GM23338 (cell line): ENCODE measurements at regions not wholly inside any gene's neighbourhood (a gene's known extent, or its start where the extent isn't known, plus 50 kb on each side); places are given as distances from the start of the nearest gene placed in this dataset.

Experiments
- ATAC-seq: fragments of 200-7000 bp; cut with Tn5 transposase; 3 replicates; pipeline ENCODE4 v1.9.1; 2020
- DNase-seq: peaks from one replicate; pipeline ENCODE4 v3.0.0-alpha.2; 2015; ENCODE audit warnings: low spot score
- H2AFZ ChIP-seq: fragments of 200-600 bp; sonication (generic); 2 replicates; pipeline ENCODE4 v1.8.0; 2016; ENCODE audit warnings: antibody characterized with exemption, mild to moderate bottlenecking, moderate library complexity
- H3F3A ChIP-seq: fragments of 200-600 bp; sonication (generic); replicated peaks from 2 replicates; pipeline ENCODE4 v1.8.0; 2017; ENCODE audit warnings: antibody characterized with exemption, mixed run types, low read depth
- H3K27ac ChIP-seq: fragments of 200-600 bp; sonication (generic); 2 replicates; pipeline ENCODE4 v1.6.1; 2016; ENCODE audit warnings: low read depth
- H3K27me3 ChIP-seq: fragments of 200-600 bp; sonication (generic); 2 replicates; pipeline ENCODE4 v1.8.0; 2016; ENCODE audit warnings: mild to moderate bottlenecking, mixed run types, moderate library complexity; ENCODE audit not compliant: insufficient read depth
- H3K36me3 ChIP-seq: fragments of 200-600 bp; sonication (generic); 2 replicates; pipeline ENCODE4 v1.8.0; 2016; ENCODE audit warnings: mild to moderate bottlenecking; ENCODE audit not compliant: insufficient read depth
- H3K4me1 ChIP-seq: fragments of 200-600 bp; sonication (generic); 2 replicates; pipeline ENCODE4 v1.8.0; 2016; ENCODE audit warnings: mild to moderate bottlenecking, moderate library complexity; ENCODE audit not compliant: insufficient read depth
- H3K4me2 ChIP-seq: fragments of 200-600 bp; sonication (generic); 2 replicates; pipeline ENCODE4 v1.7.1; 2017; ENCODE audit warnings: mixed run types
- H3K4me3 ChIP-seq: fragments of 200-600 bp; sonication (generic); 2 replicates; pipeline ENCODE4 v1.6.1; 2016; ENCODE audit warnings: mixed run types
- H3K79me2 ChIP-seq: fragments of 200-600 bp; sonication (generic); replicated peaks from 2 replicates; pipeline ENCODE4 v1.8.0; 2017; ENCODE audit warnings: mild to moderate bottlenecking; ENCODE audit not compliant: insufficient read depth
- H3K9me2 ChIP-seq: fragments of 200-600 bp; sonication (generic); 2 replicates; pipeline ENCODE4 v1.8.0; 2017; ENCODE audit not compliant: insufficient read depth
- H4K20me1 ChIP-seq: fragments of 200-600 bp; sonication (generic); replicated peaks from 2 replicates; pipeline ENCODE4 v1.8.0; 2017; ENCODE audit warnings: mild to moderate bottlenecking; ENCODE audit not compliant: insufficient read depth
- H3K27ac Mint-ChIP-seq: 2 replicates; pipeline ENCODE4 v1.8.0; 2020; ENCODE audit warnings: inconsistent platforms, mild to moderate bottlenecking, moderate library complexity, mixed read lengths
- H3K27me3 Mint-ChIP-seq: 3 replicates; pipeline ENCODE4 v1.8.0; 2022; ENCODE audit warnings: low read depth, mild to moderate bottlenecking, moderate library complexity, mixed read lengths, inconsistent platforms; ENCODE audit not compliant: insufficient read depth, poor library complexity
- H3K36me3 Mint-ChIP-seq: 3 replicates; pipeline ENCODE4 v1.8.0; 2021; ENCODE audit warnings: low read depth, mild to moderate bottlenecking, inconsistent platforms, moderate library complexity, mixed read lengths
- H3K4me1 Mint-ChIP-seq: 3 replicates; pipeline ENCODE4 v1.8.0; 2020; ENCODE audit warnings: mild to moderate bottlenecking, inconsistent platforms, mixed read lengths
- H3K4me3 Mint-ChIP-seq: 3 replicates; pipeline ENCODE4 v1.8.0; 2021; ENCODE audit warnings: moderate library complexity, mild to moderate bottlenecking, inconsistent platforms, mixed read lengths
- H3K9me3 Mint-ChIP-seq: 3 replicates; pipeline ENCODE4 v1.8.0; 2020; ENCODE audit warnings: moderate library complexity, mild to moderate bottlenecking, inconsistent platforms, mixed read lengths
- CREB1 ChIP-seq: fragments of 250-450 bp; sonication (Bioruptor Pico); IDR thresholded peaks from 2 replicates; pipeline ENCODE4 v1.5.0; 2020; ENCODE audit warnings: low read depth, mild to moderate bottlenecking, moderate library complexity
- EZH2 ChIP-seq: fragments of 200-600 bp; sonication (generic); IDR thresholded peaks from one replicate; pipeline ENCODE4 v1.8.0; 2017; ENCODE audit warnings: antibody characterized with exemption, mild to moderate bottlenecking, low read depth; ENCODE audit not compliant: unreplicated experiment
- EZH2phosphoT487 ChIP-seq: fragments of 200-600 bp; sonication (generic); IDR thresholded peaks from one replicate; pipeline ENCODE4 v1.8.1; 2018; ENCODE audit warnings: antibody characterized with exemption; ENCODE audit not compliant: unreplicated experiment
- JUNB ChIP-seq: IDR thresholded peaks from one replicate; pipeline ENCODE4 v1.6.1; 2016; ENCODE audit warnings: antibody characterized with exemption; ENCODE audit not compliant: unreplicated experiment
- NANOG ChIP-seq: IDR thresholded peaks from 2 replicates; pipeline ENCODE4 v1.6.1; 2016; ENCODE audit warnings: antibody characterized with exemption, borderline replicate concordance
- POLR2AphosphoS5 ChIP-seq: IDR thresholded peaks from 2 replicates; pipeline ENCODE4 v1.6.1; 2016; ENCODE audit warnings: antibody characterized with exemption, low read depth
- STAT1 ChIP-seq: IDR thresholded peaks from one replicate; pipeline ENCODE4 v1.6.1; 2016; ENCODE audit warnings: antibody characterized with exemption; ENCODE audit not compliant: unreplicated experiment
- ZNF114 ChIP-seq: fragments of 250-450 bp; sonication (Bioruptor Pico); IDR thresholded peaks from 2 replicates; pipeline ENCODE4 v1.5.0; 2020; ENCODE audit warnings: mild to moderate bottlenecking, moderate library complexity
- ZNF331 ChIP-seq: fragments of 250-450 bp; sonication (Bioruptor Pico); IDR thresholded peaks from 2 replicates; pipeline ENCODE4 v1.5.0; 2020; ENCODE audit warnings: low read depth, mild to moderate bottlenecking, moderate library complexity
- TF ChIP-seq, protein P1 (sequence below): IDR thresholded peaks from one replicate; pipeline ENCODE4 v1.6.1; 2018; ENCODE audit warnings: antibody characterized with exemption; ENCODE audit not compliant: unreplicated experiment
- TF ChIP-seq, protein P2 (sequence below), 2 experiments: fragments of 200-600 bp in 1 of 2; sonication (generic) in 1 of 2; conservative IDR thresholded peaks; 2 replicates each; pipeline versions ENCODE4 v1.5.1 to v1.6.1; 2016 to 2017; ENCODE audit warnings: antibody characterized with exemption in 2 of 2, low read depth in 2 of 2, mild to moderate bottlenecking in 2 of 2, moderate library complexity in 1 of 2
- TF ChIP-seq, protein P3 (sequence below): fragments of 250-450 bp; sonication (Bioruptor Pico); IDR thresholded peaks from 2 replicates; pipeline ENCODE4 v1.5.0; 2020; ENCODE audit warnings: mild to moderate bottlenecking, moderate library complexity

DNA sequence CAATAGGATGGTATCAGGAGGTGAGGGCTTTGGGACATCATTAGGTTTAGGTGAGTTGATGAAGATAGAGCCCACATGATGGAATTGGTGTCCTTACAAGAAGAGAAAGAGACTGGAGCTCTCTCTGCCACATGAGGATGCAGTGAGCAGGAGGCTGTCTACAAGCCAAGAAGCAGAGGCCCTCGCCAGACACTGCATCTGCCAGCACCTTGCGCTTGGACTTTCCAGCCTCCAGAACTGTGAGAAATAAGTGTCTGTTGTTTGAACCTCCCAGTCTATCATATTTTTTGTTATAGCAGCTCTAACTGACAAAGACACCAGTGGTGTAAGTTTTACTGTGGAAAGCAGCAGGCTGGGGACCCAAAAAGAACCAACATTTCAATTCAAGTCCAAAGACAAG, 571.1 kb upstream of the ID2 start:
- H3K4me3 Mint-ChIP-seq = no peak overlapping the region
- no peaks in the 10 kb centered on the region for H3F3A ChIP-seq
- DNase-seq = no peak
- peaks cover 15% of the 10 kb centered on the region for H3K9me3 Mint-ChIP-seq
- peaks cover 15% of the 10 kb centered on the region; the same call in 1 of the 2 replicates for H3K4me1 ChIP-seq
- H3K79me2 ChIP-seq = no peaks in the 10 kb centered on the region
- H3K27me3 ChIP-seq = no peaks in the 10 kb centered on the region
- H3K27ac Mint-ChIP-seq = no peak overlapping the region
- no peak for ATAC-seq
- H3K4me2 ChIP-seq = no peak overlapping the region
- H3K36me3 Mint-ChIP-seq = peaks cover 12% of the 10 kb centered on the region
- peaks cover 14% of the 10 kb centered on the region for H3K4me1 Mint-ChIP-seq
- H3K27ac ChIP-seq = no peak overlapping the region
- H2AFZ ChIP-seq = no peak overlapping the region
- TF ChIP-seq ZNF331 (CRISPR knock-in tag) (no peak), EZH2phosphoT487 (no peak)
- H3K36me3 ChIP-seq = no peaks in the 10 kb centered on the region
- no peaks in the 10 kb centered on the region for H3K27me3 Mint-ChIP-seq
- H3K9me2 ChIP-seq = peaks cover 34% of the 10 kb centered on the region
- no peaks in the 10 kb centered on the region for H4K20me1 ChIP-seq
- no peak overlapping the region for H3K4me3 ChIP-seq

GRCh38 chr2:8111193-8111592, 570.7 kb upstream of the ID2 start:
- Histone ChIP-seq H3K27ac (no peak overlapping the region), H4K20me1 (no peaks in the 10 kb centered on the region), H3K79me2 (no peaks in the 10 kb centered on the region), H2AFZ (no peak overlapping the region), H3F3A (no peaks in the 10 kb centered on the region), H3K4me3 (no peak overlapping the region), H3K36me3 (no peaks in the 10 kb centered on the region), H3K4me2 (no peak overlapping the region), H3K9me2 (peaks cover 32% of the 10 kb centered on the region), H3K27me3 (no peaks in the 10 kb centered on the region), H3K4me1 (peaks cover 15% of the 10 kb centered on the region; the same call in 1 of the 2 replicates)
- no peak for DNase-seq
- Mint-ChIP-seq H3K27ac (no peak overlapping the region), H3K27me3 (no peaks in the 10 kb centered on the region), H3K4me3 (no peak overlapping the region), H3K36me3 (peaks cover 12% of the 10 kb centered on the region), H3K9me3 (peaks cover 15% of the 10 kb centered on the region), H3K4me1 (peaks cover 14% of the 10 kb centered on the region)
- no peak for ATAC-seq
- TF ChIP-seq, protein P1, sequence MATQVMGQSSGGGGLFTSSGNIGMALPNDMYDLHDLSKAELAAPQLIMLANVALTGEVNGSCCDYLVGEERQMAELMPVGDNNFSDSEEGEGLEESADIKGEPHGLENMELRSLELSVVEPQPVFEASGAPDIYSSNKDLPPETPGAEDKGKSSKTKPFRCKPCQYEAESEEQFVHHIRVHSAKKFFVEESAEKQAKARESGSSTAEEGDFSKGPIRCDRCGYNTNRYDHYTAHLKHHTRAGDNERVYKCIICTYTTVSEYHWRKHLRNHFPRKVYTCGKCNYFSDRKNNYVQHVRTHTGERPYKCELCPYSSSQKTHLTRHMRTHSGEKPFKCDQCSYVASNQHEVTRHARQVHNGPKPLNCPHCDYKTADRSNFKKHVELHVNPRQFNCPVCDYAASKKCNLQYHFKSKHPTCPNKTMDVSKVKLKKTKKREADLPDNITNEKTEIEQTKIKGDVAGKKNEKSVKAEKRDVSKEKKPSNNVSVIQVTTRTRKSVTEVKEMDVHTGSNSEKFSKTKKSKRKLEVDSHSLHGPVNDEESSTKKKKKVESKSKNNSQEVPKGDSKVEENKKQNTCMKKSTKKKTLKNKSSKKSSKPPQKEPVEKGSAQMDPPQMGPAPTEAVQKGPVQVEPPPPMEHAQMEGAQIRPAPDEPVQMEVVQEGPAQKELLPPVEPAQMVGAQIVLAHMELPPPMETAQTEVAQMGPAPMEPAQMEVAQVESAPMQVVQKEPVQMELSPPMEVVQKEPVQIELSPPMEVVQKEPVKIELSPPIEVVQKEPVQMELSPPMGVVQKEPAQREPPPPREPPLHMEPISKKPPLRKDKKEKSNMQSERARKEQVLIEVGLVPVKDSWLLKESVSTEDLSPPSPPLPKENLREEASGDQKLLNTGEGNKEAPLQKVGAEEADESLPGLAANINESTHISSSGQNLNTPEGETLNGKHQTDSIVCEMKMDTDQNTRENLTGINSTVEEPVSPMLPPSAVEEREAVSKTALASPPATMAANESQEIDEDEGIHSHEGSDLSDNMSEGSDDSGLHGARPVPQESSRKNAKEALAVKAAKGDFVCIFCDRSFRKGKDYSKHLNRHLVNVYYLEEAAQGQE = no peak
- TF ChIP-seq POLR2AphosphoS5 (no peak), JUNB (no peak), NANOG (no peak), ZNF331 (CRISPR knock-in tag) (no peak), STAT1 (no peak), EZH2 (no peak), CREB1 (CRISPR knock-in tag) (no peak), EZH2phosphoT487 (no peak), ZNF114 (CRISPR knock-in tag) (no peak)
- TF ChIP-seq, protein P2, sequence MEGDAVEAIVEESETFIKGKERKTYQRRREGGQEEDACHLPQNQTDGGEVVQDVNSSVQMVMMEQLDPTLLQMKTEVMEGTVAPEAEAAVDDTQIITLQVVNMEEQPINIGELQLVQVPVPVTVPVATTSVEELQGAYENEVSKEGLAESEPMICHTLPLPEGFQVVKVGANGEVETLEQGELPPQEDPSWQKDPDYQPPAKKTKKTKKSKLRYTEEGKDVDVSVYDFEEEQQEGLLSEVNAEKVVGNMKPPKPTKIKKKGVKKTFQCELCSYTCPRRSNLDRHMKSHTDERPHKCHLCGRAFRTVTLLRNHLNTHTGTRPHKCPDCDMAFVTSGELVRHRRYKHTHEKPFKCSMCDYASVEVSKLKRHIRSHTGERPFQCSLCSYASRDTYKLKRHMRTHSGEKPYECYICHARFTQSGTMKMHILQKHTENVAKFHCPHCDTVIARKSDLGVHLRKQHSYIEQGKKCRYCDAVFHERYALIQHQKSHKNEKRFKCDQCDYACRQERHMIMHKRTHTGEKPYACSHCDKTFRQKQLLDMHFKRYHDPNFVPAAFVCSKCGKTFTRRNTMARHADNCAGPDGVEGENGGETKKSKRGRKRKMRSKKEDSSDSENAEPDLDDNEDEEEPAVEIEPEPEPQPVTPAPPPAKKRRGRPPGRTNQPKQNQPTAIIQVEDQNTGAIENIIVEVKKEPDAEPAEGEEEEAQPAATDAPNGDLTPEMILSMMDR (conservative IDR thresholded peaks at IDR 0.05; ENCODE audit: low read depth in 2 of 2) = no peak
- TF ChIP-seq, protein P3, sequence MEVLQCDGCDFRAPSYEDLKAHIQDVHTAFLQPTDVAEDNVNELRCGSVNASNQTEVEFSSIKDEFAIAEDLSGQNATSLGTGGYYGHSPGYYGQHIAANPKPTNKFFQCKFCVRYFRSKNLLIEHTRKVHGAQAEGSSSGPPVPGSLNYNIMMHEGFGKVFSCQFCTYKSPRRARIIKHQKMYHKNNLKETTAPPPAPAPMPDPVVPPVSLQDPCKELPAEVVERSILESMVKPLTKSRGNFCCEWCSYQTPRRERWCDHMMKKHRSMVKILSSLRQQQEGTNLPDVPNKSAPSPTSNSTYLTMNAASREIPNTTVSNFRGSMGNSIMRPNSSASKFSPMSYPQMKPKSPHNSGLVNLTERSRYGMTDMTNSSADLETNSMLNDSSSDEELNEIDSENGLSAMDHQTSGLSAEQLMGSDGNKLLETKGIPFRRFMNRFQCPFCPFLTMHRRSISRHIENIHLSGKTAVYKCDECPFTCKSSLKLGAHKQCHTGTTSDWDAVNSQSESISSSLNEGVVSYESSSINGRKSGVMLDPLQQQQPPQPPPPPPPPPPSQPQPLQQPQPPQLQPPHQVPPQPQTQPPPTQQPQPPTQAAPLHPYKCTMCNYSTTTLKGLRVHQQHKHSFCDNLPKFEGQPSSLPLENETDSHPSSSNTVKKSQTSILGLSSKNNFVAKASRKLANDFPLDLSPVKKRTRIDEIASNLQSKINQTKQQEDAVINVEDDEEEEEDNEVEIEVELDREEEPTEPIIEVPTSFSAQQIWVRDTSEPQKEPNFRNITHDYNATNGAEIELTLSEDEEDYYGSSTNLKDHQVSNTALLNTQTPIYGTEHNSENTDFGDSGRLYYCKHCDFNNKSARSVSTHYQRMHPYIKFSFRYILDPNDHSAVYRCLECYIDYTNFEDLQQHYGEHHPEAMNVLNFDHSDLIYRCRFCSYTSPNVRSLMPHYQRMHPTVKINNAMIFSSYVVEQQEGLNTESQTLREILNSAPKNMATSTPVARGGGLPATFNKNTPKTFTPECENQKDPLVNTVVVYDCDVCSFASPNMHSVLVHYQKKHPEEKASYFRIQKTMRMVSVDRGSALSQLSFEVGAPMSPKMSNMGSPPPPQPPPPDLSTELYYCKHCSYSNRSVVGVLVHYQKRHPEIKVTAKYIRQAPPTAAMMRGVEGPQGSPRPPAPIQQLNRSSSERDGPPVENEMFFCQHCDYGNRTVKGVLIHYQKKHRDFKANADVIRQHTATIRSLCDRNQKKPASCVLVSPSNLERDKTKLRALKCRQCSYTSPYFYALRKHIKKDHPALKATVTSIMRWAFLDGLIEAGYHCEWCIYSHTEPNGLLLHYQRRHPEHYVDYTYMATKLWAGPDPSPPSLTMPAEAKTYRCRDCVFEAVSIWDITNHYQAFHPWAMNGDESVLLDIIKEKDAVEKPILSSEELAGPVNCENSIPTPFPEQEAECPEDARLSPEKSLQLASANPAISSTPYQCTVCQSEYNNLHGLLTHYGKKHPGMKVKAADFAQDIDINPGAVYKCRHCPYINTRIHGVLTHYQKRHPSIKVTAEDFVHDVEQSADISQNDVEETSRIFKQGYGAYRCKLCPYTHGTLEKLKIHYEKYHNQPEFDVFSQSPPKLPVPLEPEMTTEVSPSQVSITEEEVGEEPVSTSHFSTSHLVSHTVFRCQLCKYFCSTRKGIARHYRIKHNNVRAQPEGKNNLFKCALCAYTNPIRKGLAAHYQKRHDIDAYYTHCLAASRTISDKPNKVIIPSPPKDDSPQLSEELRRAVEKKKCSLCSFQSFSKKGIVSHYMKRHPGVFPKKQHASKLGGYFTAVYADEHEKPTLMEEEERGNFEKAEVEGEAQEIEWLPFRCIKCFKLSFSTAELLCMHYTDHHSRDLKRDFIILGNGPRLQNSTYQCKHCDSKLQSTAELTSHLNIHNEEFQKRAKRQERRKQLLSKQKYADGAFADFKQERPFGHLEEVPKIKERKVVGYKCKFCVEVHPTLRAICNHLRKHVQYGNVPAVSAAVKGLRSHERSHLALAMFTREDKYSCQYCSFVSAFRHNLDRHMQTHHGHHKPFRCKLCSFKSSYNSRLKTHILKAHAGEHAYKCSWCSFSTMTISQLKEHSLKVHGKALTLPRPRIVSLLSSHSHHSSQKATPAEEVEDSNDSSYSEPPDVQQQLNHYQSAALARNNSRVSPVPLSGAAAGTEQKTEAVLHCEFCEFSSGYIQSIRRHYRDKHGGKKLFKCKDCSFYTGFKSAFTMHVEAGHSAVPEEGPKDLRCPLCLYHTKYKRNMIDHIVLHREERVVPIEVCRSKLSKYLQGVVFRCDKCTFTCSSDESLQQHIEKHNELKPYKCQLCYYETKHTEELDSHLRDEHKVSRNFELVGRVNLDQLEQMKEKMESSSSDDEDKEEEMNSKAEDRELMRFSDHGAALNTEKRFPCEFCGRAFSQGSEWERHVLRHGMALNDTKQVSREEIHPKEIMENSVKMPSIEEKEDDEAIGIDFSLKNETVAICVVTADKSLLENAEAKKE (CRISPR knock-in tag) = no peak
